Mesodermal cell (in vitro differentiated cells): ENCODE measurements at regions not wholly inside any gene's neighbourhood (a gene's known extent, or its start where the extent isn't known, plus 50 kb on each side); places are given as distances from the start of the nearest gene placed in this dataset.
A peak's percentile ranks its signal among the peaks of the same experiment; 100 is the strongest.

ENCODE experiments used
- H3K27ac ChIP-seq: 2 replicates; pipeline ENCODE4 v1.7.0; 2013; ENCODE audit warnings: mild to moderate bottlenecking, low read depth, low read length, moderate library complexity; ENCODE audit not compliant: severe bottlenecking
- H3K36me3 ChIP-seq: 2 replicates; pipeline ENCODE4 v1.7.1; 2013; ENCODE audit warnings: mild to moderate bottlenecking, low read length, moderate library complexity; ENCODE audit not compliant: control insufficient read depth, insufficient read depth
- H3K4me1 ChIP-seq: one replicate; pipeline ENCODE4 v1.7.1; 2013; ENCODE audit warnings: mild to moderate bottlenecking, low read length; ENCODE audit not compliant: insufficient read depth, control insufficient read depth, poor library complexity, severe bottlenecking
- H3K4me3 ChIP-seq: 2 replicates; pipeline ENCODE4 v1.7.0; 2013; ENCODE audit warnings: low read length, control low read depth, mild to moderate bottlenecking; ENCODE audit not compliant: insufficient read depth, poor library complexity, severe bottlenecking; ENCODE audit errors: extremely low read depth
- H3K9me3 ChIP-seq: 2 replicates; pipeline ENCODE4 v1.7.1; 2013; ENCODE audit warnings: mild to moderate bottlenecking, low read length, moderate library complexity; ENCODE audit not compliant: control insufficient read depth
- WGBS, 2 experiments: methylation state at CpG; one replicate each; pipeline ENCODE4 v1.1.5; 2013; ENCODE audit warnings: missing lambda C conversion rate in 2 of 2; ENCODE audit not compliant: insufficient coverage in 2 of 2; 5-methylcytosine and 5-hydroxymethylcytosine counted together

DNA sequence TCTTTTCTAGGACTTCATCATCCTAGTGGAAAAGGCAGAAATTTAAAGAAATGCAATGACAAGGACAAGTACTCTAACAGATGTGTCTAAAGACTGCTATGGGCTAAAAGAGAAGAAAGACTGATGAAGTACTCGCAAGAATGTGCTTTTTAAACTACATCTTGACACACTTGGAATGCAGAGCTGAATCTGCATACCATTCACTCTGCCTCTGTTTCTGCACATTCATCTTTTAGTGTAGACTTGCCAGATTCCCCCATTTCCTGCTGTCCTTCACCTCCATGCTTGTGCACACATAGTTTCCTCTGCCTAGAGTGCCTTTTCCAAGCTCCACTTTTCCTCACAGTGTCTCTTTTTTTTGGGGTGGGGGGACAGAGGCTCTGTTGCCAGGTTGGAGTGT, 239.0 kb upstream of the CCDC179 start:
- no peaks in the 10 kb centered on the region for H3K36me3 ChIP-seq
- 90% methylated on average over 1 of the region's 1 CpG; no CpG with 5 or more reads in 1 of the 2 experiments for WGBS, 2 experiments
- H3K4me3 ChIP-seq: no peak overlapping the region
- no peaks in the 10 kb centered on the region for H3K9me3 ChIP-seq
- no peak overlapping the region for H3K27ac ChIP-seq
- no peaks in the 10 kb centered on the region for H3K4me1 ChIP-seq

DNA sequence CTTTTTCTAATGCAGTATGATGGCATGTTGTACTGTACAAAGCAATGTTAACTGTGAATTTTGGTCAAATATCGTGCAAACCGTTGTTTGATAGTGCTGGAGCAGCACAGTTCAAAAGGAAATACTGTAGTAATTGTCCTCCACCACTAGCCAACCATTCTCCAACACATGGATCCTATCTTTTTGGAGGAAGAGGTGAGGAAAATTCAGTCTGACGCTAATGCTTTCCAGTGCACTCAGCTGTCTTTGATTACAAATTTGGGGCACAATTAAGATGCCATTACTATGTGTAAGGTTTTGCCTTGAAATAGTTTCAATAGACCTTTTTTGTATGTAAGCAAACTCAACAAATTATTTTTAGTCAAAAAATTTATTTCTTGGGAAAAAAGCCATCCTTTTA, 240.5 kb upstream of the CCDC179 start:
- Histone ChIP-seq H3K4me3 (no peak overlapping the region), H3K27ac (no peak overlapping the region), H3K36me3 (no peaks in the 10 kb centered on the region), H3K9me3 (no peaks in the 10 kb centered on the region), H3K4me1 (no peaks in the 10 kb centered on the region)
- no CpG with 5 or more reads among the region's 3 CpGs for WGBS, 2 experiments

DNA sequence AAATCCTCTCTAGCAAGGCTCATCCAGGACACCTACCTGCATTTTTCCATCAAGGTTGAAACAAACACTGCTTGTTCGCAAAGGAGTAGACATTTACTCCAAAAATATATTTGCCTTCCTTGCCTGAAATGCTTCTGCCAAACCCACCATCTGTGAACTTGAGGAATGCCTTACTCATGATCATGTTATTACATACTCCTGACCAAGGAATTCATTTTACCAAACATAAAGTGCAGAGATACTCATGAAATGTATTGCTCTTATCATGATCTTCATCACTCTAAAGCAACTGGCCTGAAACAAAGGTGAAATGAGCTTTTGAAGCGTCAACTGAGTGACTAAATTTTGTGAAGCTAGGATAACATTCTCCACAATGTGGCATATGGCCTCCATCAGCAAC, 243.1 kb upstream of the CCDC179 start:
- Histone ChIP-seq H3K4me3 (no peak overlapping the region), H3K36me3 (no peaks in the 10 kb centered on the region), H3K4me1 (no peaks in the 10 kb centered on the region), H3K27ac (no peak overlapping the region), H3K9me3 (no peaks in the 10 kb centered on the region)
- 50 to 100% methylated on average over 1 to 2 of the region's 2 CpGs for WGBS, 2 experiments

DNA sequence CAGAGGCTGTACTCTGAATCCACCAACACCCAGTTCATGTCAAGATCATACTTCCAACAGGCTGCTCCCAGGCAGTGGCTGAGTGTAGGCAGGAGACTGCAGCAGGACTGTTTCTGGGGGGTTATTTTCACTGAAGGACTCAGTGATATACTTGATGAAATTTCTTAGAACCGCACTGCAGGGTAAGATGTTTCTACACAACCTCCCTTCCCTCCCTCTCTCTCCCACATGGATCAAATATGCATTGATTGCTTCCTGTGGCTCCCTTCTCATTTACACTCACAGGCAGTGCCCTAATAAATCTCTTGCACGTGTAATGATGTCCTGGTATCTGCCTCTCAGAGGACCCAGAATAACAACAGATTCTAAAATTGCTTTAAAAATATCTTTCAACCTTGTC, 251.3 kb upstream of the CCDC179 start:
- Histone ChIP-seq H3K27ac (no peak overlapping the region), H3K4me1 (no peaks in the 10 kb centered on the region), H3K4me3 (no peak overlapping the region), H3K9me3 (peaks cover 2% of the 10 kb centered on the region), H3K36me3 (no peaks in the 10 kb centered on the region)
- 70 to 83% methylated on average over 1 to 2 of the region's 2 CpGs for WGBS, 2 experiments

DNA sequence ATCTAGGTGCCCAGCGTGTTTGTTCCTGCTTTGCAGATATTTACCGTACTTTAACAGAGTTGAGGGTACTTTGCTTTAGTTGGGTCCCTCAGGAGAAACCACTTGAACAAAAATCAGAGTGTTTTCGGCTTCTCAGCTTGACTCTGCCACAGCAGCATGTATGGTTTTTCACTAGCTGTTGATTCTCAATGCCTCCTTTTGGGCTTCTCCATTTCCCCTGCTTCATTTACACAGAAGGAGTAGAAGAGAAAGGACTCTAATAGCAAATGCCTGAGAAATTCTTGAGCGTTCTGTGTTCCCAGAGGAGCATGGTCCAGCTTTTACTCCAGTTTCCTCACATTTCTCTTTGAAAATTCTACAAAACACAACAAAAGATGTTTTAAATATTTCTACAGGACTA, 252.1 kb upstream of the CCDC179 start:
- Histone ChIP-seq H3K9me3 (peaks cover 5% of the 10 kb centered on the region), H3K4me1 (no peaks in the 10 kb centered on the region), H3K4me3 (no peak overlapping the region), H3K36me3 (no peaks in the 10 kb centered on the region), H3K27ac (no peak overlapping the region)
- WGBS, 2 experiments: 39% methylated on average over 3 of the region's 4 CpGs; no CpG with 5 or more reads in 1 of the 2 experiments

DNA sequence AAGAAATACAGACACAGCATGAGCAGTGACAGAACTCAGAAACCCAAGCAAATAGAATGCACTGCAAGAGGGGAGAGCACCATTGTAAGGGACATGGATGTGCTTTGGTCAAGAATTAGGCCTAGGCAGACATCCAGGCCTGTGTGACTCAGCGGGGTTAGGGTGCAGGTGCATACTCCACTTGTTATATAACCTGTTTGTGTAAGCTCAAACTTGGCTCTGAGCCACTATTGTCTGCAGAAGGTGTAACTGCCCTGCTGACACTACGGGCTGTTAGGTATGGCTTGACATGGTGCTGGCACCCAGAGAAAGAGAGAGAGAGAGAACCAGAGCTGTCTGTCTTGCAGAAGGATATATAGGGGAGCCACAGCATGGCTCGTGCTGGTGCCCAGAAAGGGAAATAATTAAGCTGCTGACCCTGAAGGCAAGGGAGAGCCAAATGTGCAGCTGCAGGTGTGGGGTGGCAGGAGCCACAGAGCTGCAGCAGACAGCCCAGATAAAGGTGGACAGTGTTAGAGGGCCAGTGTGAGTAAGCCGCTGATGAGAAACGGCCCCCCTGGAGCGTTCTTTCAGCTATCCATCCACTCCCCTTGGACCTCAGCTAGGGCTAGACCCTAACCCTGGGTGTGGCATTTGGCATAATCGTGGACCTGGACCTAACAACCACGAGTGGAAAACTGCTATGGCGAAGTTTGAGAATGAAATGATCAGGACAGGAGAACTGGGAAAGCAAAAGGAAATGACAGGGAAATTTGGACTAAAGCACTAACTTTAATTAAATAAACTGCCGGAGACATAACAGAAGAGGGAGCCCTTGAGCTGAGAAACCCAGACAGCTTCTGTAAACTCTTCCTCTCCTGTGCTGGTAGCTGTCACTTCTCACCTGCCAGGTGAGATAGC, 253.0 kb upstream of the CCDC179 start:
- H3K36me3 ChIP-seq: no peaks in the 10 kb centered on the region
- H3K4me3 ChIP-seq: no peak overlapping the region
- no peaks in the 10 kb centered on the region for H3K4me1 ChIP-seq
- no peak overlapping the region for H3K27ac ChIP-seq
- 45 to 49% methylated on average over 5 to 6 of the region's 10 CpGs for WGBS, 2 experiments
- H3K9me3 ChIP-seq: peaks cover 5% of the 10 kb centered on the region

DNA sequence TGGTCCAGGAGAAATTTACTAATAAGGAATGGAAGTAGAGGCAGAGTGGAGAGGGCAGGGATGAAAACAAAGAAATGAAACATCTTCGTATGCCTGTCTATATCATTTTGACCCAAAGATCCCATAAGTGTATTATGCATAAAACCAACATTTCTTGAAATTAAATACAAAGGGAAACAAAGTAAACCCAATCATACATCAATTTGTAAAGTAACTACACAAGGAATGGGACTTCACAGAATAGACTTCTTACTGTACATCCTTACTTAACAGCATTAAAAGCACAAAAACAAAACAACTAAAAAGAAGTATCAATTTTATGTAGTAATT, 253.6 kb upstream of the CCDC179 start:
- Histone ChIP-seq H3K9me3 (peaks cover 5% of the 10 kb centered on the region), H3K36me3 (no peaks in the 10 kb centered on the region), H3K27ac (no peak overlapping the region), H3K4me1 (no peaks in the 10 kb centered on the region), H3K4me3 (no peak overlapping the region)
- 20% methylated on average over 1 of the region's 1 CpG; no CpG with 5 or more reads in 1 of the 2 experiments for WGBS, 2 experiments

DNA sequence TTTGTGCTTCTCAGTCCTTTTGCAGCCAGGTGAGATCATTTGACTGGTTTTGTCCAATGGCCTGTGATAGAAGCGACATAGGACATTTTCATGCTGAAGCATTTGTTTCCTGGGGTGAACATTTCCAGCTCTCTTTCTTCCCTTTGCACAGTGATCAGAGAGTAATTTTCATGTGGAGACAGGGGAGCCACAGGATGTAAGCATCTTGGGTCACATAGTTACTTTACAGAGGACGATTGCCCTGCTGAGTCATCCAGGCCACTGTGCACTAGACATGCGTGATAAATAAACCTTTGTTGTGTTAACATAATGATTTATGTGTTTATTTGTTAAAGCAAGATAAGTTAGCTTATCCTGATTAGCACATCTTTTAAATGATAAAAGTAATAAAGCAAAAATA, 263.5 kb upstream of the CCDC179 start:
- Histone ChIP-seq H3K4me3 (no peak overlapping the region), H3K36me3 (no peaks in the 10 kb centered on the region), H3K9me3 (no peaks in the 10 kb centered on the region), H3K4me1 (no peaks in the 10 kb centered on the region), H3K27ac (peak overlapping the region; percentile 39)
- whole genome bisulfite sequencing, 2 experiments: 43 to 70% methylated on average over 1 to 2 of the region's 3 CpGs

DNA sequence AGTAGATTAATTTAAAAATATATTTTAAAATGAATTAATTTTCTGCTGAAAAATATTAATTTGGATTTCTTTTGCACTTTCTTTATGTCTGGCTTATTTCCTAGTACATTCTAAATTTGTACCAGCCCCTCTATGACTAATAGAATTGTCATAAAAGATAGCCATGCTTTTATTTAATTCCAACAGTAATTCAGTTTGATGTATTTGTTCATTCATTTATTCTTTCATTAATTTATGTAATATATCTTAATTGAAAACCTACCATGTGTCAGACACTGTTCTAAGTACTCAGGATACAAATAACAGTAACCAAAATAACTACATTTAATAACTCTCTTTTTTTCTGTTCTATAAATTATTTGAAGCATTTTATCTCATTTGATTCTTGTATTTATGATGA, 264.0 kb upstream of the CCDC179 start:
- no peak overlapping the region for H3K4me3 ChIP-seq
- no peaks in the 10 kb centered on the region for H3K4me1 ChIP-seq
- no peaks in the 10 kb centered on the region for H3K9me3 ChIP-seq
- H3K27ac ChIP-seq: no peak overlapping the region
- no peaks in the 10 kb centered on the region for H3K36me3 ChIP-seq

DNA sequence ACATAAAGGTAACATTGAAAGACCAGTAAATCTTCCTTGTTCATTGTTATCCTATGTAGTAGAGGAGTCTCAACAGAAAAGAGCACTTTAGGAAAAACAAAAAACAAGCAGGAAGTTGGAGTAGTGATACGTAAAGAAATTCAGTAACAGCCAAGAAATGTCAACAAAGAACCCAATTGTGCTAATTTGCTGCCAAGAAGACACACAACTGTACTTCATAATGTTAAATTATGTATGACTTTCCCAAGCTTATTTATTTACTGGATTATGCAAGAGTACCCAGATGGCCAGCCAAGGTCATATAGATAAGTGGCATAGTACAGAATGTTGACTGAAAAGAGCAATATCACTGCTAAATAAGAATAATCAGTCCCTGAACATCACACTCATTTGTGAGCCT, 264.7 kb upstream of the CCDC179 start:
- no CpG with 5 or more reads among the region's 1 CpG for WGBS, 2 experiments
- H3K36me3 ChIP-seq: no peaks in the 10 kb centered on the region
- no peak overlapping the region for H3K4me3 ChIP-seq
- H3K27ac ChIP-seq: no peak overlapping the region
- no peaks in the 10 kb centered on the region for H3K4me1 ChIP-seq
- H3K9me3 ChIP-seq: no peaks in the 10 kb centered on the region

DNA sequence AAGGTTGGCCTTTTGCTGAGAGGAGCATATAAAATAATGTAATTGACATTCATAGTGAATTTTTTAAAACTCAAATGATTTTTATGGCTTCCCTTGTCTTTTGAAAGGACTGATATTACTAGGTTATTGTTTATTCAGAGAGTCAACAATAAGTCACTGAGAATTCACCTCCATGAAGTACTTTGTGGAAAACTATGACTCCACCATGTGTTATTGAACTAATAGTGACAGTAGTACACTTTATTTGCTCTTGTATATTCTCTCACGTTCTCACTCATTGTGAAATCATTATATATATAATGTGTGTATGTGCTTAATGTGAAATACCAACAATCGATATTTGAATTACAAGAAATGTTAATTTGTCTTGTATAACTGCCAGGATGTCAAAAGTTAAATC, 267.4 kb upstream of the CCDC179 start:
- Histone ChIP-seq H3K36me3 (no peaks in the 10 kb centered on the region), H3K4me3 (no peak overlapping the region), H3K27ac (no peak overlapping the region), H3K9me3 (peaks cover 7% of the 10 kb centered on the region), H3K4me1 (no peaks in the 10 kb centered on the region)
- WGBS, 2 experiments: no CpG with 5 or more reads among the region's 2 CpGs
